Ishikawa (cell line): ENCODE measurements at regions not wholly inside any gene's neighbourhood (a gene's known extent, or its start where the extent isn't known, plus 50 kb on each side); places are given as distances from the start of the nearest gene placed in this dataset.

Experiments
- CEBPB ChIP-seq: IDR thresholded peaks from 2 replicates; pipeline ENCODE4 v1.6.1; 2012
- CREB1 ChIP-seq: IDR thresholded peaks from 2 replicates; pipeline ENCODE4 v1.6.1; 2012; ENCODE audit warnings: low read depth
- EGR1 ChIP-seq: IDR thresholded peaks from 2 replicates; pipeline ENCODE4 v1.6.1; 2012
- EP300 ChIP-seq: IDR thresholded peaks from 2 replicates; pipeline ENCODE4 v1.6.1; 2012; ENCODE audit warnings: borderline replicate concordance
- FOXM1 ChIP-seq: IDR thresholded peaks from 2 replicates; pipeline ENCODE4 v1.6.1; 2012; ENCODE audit warnings: low read depth, borderline replicate concordance
- MAX ChIP-seq: IDR thresholded peaks from 2 replicates; pipeline ENCODE4 v1.6.1; 2012
- NFIC ChIP-seq: IDR thresholded peaks from 2 replicates; pipeline ENCODE4 v1.6.1; 2012
- RAD21 ChIP-seq: IDR thresholded peaks from 2 replicates; pipeline ENCODE4 v1.6.1; 2012; ENCODE audit warnings: low read depth
- REST ChIP-seq: IDR thresholded peaks from 2 replicates; pipeline ENCODE4 v1.6.1; 2012; ENCODE audit warnings: low read depth, mild to moderate bottlenecking
- TAF1 ChIP-seq: IDR thresholded peaks from 2 replicates; pipeline ENCODE4 v1.6.1; 2012; ENCODE audit warnings: low read depth, mild to moderate bottlenecking
- TCF12 ChIP-seq: IDR thresholded peaks from 2 replicates; pipeline ENCODE4 v1.6.1; 2012; ENCODE audit warnings: low read depth
- TEAD4 ChIP-seq: IDR thresholded peaks from 2 replicates; pipeline ENCODE4 v1.6.1; 2012
- USF1 ChIP-seq: IDR thresholded peaks from 2 replicates; pipeline ENCODE4 v1.6.1; 2012
- YY1 ChIP-seq: IDR thresholded peaks from 2 replicates; pipeline ENCODE4 v1.6.1; 2012; ENCODE audit warnings: low read depth
- ZBTB7A ChIP-seq: IDR thresholded peaks from 2 replicates; pipeline ENCODE4 v1.6.1; 2012; ENCODE audit warnings: low read depth

GRCh38 chr4:14392378-14392777 is 609.9 kb upstream of the CPEB2 start:
- TF ChIP-seq CREB1 (no peak), EGR1 (no peak), TAF1 (no peak), TCF12 (no peak), FOXM1 (no peak), CEBPB (no peak), RAD21 (no peak), EP300 (no peak), USF1 (no peak), REST (no peak), TEAD4 (no peak), NFIC (no peak), MAX (no peak), YY1 (no peak), ZBTB7A (no peak)

- no peak for TF ChIP-seq CREB1
These were observed 606.1 kb upstream of the CPEB2 start for GRCh38 chr4:14396183-14396582.

- no peak for TF ChIP-seq REST
- TF ChIP-seq TCF12, result no peak
- no peak for TF ChIP-seq NFIC
- TF ChIP-seq EP300, result no peak
- no peak for TF ChIP-seq MAX
- TF ChIP-seq CEBPB, result no peak
- no peak for TF ChIP-seq YY1
- TF ChIP-seq FOXM1, result no peak
- no peak for TF ChIP-seq ZBTB7A
- no peak for TF ChIP-seq CREB1
- no peak for TF ChIP-seq EGR1
- no peak for TF ChIP-seq TEAD4
These were observed 602.4 kb upstream of the CPEB2 start for GRCh38 chr4:14399848-14400247.

GRCh38 chr4:14400307-14400706 is 602.0 kb upstream of the CPEB2 start:
- TF ChIP-seq MAX (no peak), TAF1 (no peak), TCF12 (no peak), YY1 (no peak), CEBPB (no peak), ZBTB7A (no peak), EP300 (no peak), USF1 (no peak), RAD21 (no peak), NFIC (no peak), FOXM1 (no peak), REST (no peak), EGR1 (no peak)

- no peak for TF ChIP-seq FOXM1
- no peak for TF ChIP-seq MAX
- no peak for TF ChIP-seq TAF1
- TF ChIP-seq RAD21, result no peak
- TF ChIP-seq CREB1, result no peak
- no peak for TF ChIP-seq YY1
- no peak for TF ChIP-seq USF1
- TF ChIP-seq CEBPB, result no peak
- TF ChIP-seq TEAD4, result no peak
- TF ChIP-seq REST, result no peak
- no peak for TF ChIP-seq ZBTB7A
- TF ChIP-seq EGR1, result no peak
These were observed 599.1 kb upstream of the CPEB2 start for GRCh38 chr4:14403132-14403531.
